HG03159 (cell line): ENCODE measurements at regions not wholly inside any gene's neighbourhood (a gene's known extent, or its start where the extent isn't known, plus 50 kb on each side); places are given as distances from the start of the nearest gene placed in this dataset.
"Not testable (repeated sequence)": the region's sequence is repeated elsewhere in the genome, so short reads cannot be mapped to it uniquely, and the experiment has no call there.

Experiments used
- ATAC-seq: cut with Tn5 transposase; IDR thresholded peaks from one replicate; pipeline ENCODE4 v1.9.1; 2021; ENCODE audit warnings: mild to moderate bottlenecking, moderate library complexity; ENCODE audit not compliant: unreplicated experiment

- ATAC-seq, result not testable (repeated sequence)
Observed at GRCh38 chr4:22627851-22628250, 64.9 kb upstream of the GBA3 start.

DNA sequence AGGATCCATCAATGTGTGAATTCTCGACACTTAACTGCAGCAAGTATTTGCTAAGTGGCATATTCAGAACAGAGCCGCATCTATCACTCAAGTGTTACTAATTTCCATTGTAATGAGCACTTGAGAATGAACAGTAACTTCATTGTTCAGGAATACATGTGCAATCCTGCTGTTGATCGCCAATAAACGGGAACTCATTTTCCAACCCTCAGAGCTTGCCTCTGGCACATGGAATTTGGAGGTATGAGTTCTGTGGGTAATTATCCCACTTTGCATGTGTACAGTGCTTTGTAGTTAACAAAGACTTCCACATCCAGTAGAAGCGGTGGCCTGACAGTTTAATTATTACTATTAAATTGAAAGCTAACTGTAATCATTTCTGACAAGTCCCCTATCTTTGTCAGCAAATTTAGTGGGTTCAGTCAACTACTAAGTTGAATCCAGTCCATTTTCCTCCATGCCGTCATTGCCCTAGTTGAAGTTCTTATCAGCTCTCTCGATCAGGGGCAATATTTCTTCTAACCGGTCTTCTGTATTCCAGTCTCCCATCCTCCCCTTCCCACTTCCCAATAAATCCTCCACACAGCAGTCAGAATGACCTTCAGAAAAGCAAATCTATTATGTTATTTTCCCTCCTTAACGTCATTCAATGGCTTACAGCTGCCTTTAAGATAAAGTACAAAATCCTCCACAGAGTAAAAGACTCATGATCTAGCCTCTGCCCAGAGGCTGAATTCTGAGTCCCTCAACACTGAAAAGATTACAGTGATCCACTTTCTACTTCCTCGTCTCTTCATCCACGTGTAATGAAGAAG, 62.4 kb upstream of the GBA3 start:
- ATAC-seq, result not testable (repeated sequence)

DNA sequence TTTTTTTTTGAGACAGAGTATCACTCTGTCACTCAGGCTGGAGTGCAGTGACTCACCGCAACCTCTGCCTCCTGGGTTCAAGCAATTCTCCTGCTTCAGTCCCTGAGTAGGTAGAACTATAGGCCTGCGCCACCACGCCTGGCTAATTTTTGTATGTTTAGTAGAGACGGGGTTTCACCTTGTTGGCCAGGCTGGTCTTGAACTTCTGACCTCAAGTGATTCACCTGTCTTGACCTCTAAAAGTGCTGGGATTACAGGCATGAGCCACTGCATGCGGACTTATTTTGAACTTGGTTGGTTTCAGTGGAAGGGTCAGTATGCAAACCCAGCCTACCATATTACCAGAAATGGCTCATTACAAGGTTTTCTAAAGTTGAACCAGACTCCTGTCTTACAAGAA, 61.6 kb upstream of the GBA3 start:
- not testable (repeated sequence) for ATAC-seq

DNA sequence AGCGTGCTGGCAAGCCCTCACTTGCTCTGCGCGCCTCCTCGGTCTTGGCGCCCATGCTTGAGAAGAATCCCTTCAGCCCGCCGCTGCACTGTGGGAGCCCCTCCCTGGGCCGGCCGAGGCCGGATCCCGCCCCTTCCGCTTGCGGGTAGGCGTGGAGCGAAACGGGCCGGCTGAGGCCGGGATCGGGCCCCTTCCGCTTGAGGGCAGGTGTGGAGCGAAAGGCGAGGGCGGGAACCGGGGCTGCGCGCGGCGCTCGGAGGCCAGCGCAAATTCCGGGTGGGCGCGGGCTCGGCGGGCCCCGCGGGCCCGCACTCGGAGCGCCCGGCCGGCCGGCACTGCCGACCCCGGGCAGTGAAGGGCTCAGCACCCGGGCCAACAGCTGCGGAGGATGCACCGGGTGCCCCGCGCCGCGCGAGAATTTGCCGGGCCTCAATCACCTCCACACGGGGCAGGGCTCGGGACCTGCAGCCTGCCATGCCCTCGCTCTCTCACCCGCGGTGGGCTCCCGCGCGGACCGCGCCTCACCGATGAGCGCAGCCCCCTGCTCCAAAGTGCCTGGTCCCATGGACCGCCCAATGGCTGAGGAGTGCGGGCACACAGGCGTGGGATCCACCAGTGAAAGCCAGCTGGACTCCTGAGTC, 58.1 kb upstream of the GBA3 start:
- no peak for ATAC-seq

DNA sequence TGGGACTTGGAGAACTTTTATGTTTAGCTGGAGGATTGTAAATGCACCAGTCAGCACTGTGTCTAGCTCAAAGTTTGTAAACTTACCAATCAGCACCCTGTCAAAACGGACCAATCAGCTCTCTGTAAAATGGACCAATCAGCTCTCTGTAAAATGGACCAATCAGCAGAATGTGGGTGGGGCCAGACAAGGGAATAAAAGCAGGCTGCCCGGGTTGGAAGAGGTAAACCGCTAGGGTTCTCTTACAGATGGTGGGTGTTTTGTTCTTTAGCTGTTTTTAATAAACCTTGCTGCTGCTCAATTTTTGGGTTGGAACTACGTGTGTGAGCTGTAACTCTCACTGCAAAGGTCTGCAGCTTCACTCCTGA, 57.6 kb upstream of the GBA3 start:
- not testable (repeated sequence) for ATAC-seq

DNA sequence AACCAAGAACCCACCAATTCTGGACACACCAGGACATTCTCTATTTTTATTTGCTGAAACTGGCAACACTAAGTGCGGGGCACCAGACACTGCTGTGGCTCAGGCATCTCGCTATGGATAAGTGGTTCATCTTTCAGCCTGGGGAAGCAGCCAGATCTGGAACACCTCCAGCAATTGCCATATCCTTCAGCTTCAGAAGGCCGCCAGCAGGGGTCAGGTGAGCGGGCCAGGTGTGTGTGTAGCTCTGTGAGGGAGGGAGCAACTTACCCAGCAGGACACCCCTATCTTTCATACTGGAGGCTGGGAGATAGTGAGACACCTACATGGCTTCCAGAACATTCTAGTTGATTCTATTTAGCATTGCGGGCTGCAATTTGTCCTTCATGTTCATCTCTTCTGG, 57.0 kb upstream of the GBA3 start:
- ATAC-seq, result no peak

- no peak for ATAC-seq
Observed at GRCh38 chr4:22637306-22637705, 55.4 kb upstream of the GBA3 start.
